ENCODE measurements at regions not wholly inside any gene's neighbourhood (a gene's known extent, or its start where the extent isn't known, plus 50 kb on each side); places are given as distances from the start of the nearest gene placed in this dataset.

GRCh38 chr12:42921741-42922504 lies 332.4 kb upstream of the PRICKLE1 start:
- TF ChIP-seq CTCF (IDR thresholded peaks at IDR 0.05; ENCODE audit: control insufficient read depth, insufficient read depth, low read depth, low read length, missing control alignments) = no peak
- DNase-seq (ENCODE audit: low read depth) = peak; percentile 38
- no peak overlapping the region for H3K4me3 ChIP-seq (ENCODE audit: control insufficient read depth, low read depth, low read length)

- no peak for DNase-seq (ENCODE audit: low read depth)
- TF ChIP-seq CTCF (IDR thresholded peaks at IDR 0.05; ENCODE audit: control insufficient read depth, insufficient read depth, low read depth, low read length, missing control alignments) = no peak
- H3K4me3 ChIP-seq (ENCODE audit: control insufficient read depth, low read depth, low read length) = no peak overlapping the region
These were observed 330.1 kb upstream of the PRICKLE1 start for GRCh38 chr12:42919691-42920090.

- H3K4me3 ChIP-seq (ENCODE audit: control insufficient read depth, low read depth, low read length) = no peak overlapping the region
- TF ChIP-seq CTCF (IDR thresholded peaks at IDR 0.05; ENCODE audit: control insufficient read depth, insufficient read depth, low read depth, low read length, missing control alignments) = no peak
- no peak for DNase-seq (ENCODE audit: low read depth)
These were observed 328.9 kb upstream of the PRICKLE1 start for GRCh38 chr12:42918443-42918842.

- H3K4me3 ChIP-seq (ENCODE audit: control insufficient read depth, low read depth, low read length) = no peak overlapping the region
- TF ChIP-seq CTCF (IDR thresholded peaks at IDR 0.05; ENCODE audit: control insufficient read depth, insufficient read depth, low read depth, low read length, missing control alignments) = no peak
- DNase-seq (ENCODE audit: low read depth) = no peak
These were observed 326.6 kb upstream of the PRICKLE1 start for GRCh38 chr12:42916143-42916542.

GRCh38 chr12:42915426-42915825 lies 325.9 kb upstream of the PRICKLE1 start:
- DNase-seq (ENCODE audit: low read depth) = no peak

GRCh38 chr12:42912367-42912766 lies 322.8 kb upstream of the PRICKLE1 start:
- TF ChIP-seq CTCF (IDR thresholded peaks at IDR 0.05; ENCODE audit: control insufficient read depth, insufficient read depth, low read depth, low read length, missing control alignments) = no peak
- DNase-seq (ENCODE audit: low read depth) = no peak
- H3K4me3 ChIP-seq (ENCODE audit: control insufficient read depth, low read depth, low read length) = no peak overlapping the region

More at GRCh38 chr12:42915426-42915825, 325.9 kb upstream of the PRICKLE1 start:
- no peak overlapping the region for H3K4me3 ChIP-seq (ENCODE audit: control insufficient read depth, low read depth, low read length)
- TF ChIP-seq CTCF (IDR thresholded peaks at IDR 0.05; ENCODE audit: control insufficient read depth, insufficient read depth, low read depth, low read length, missing control alignments) = no peak

Measured in AG09309 (cell line).